HG03565 (cell line): ENCODE measurements at regions not wholly inside any gene's neighbourhood (a gene's known extent, or its start where the extent isn't known, plus 50 kb on each side); places are given as distances from the start of the nearest gene placed in this dataset.
"Not testable (repeated sequence)": the region's sequence is repeated elsewhere in the genome, so short reads cannot be mapped to it uniquely, and the experiment has no call there.

Experiments
- ATAC-seq: cut with Tn5 transposase; IDR thresholded peaks from one replicate; pipeline ENCODE4 v1.9.1; 2021; ENCODE audit warnings: mild to moderate bottlenecking, moderate library complexity; ENCODE audit not compliant: unreplicated experiment

GRCh38 chr6:168913866-168914469 is 339.7 kb downstream of the THBS2 start:
- ATAC-seq, result no peak

- not testable (repeated sequence) for ATAC-seq
Observed at GRCh38 chr6:168913231-168913865, 340.3 kb downstream of the THBS2 start.

- ATAC-seq, result no peak
Observed at GRCh38 chr6:168909288-168909687, 344.4 kb downstream of the THBS2 start.

GRCh38 chr6:168908887-168909286 is 344.8 kb downstream of the THBS2 start:
- ATAC-seq, result no peak

GRCh38 chr6:168908166-168908565 is 345.5 kb downstream of the THBS2 start:
- ATAC-seq, result no peak

- no peak for ATAC-seq
Observed at GRCh38 chr6:168906391-168906790, 347.3 kb downstream of the THBS2 start.

GRCh38 chr6:168905451-168906090 is 348.1 kb downstream of the THBS2 start:
- ATAC-seq, result no peak

GRCh38 chr6:168903613-168904345 is 349.9 kb downstream of the THBS2 start:
- no peak for ATAC-seq

- ATAC-seq, result no peak
Observed at GRCh38 chr6:168902075-168902474, 351.6 kb downstream of the THBS2 start.

GRCh38 chr6:168901076-168901475 is 352.6 kb downstream of the THBS2 start:
- ATAC-seq, result no peak

GRCh38 chr6:168896321-168896720 is 357.3 kb downstream of the THBS2 start:
- no peak for ATAC-seq

- peak; percentile 98 for ATAC-seq
Observed at GRCh38 chr6:168895102-168895812, 358.4 kb downstream of the THBS2 start.

GRCh38 chr6:168892031-168892430 is 361.6 kb downstream of the THBS2 start:
- no peak for ATAC-seq

- no peak for ATAC-seq
Observed at GRCh38 chr6:168890981-168891365, 362.7 kb downstream of the THBS2 start.

GRCh38 chr6:168890306-168890980 is 363.2 kb downstream of the THBS2 start:
- ATAC-seq, result no peak

GRCh38 chr6:168888786-168889345 is 364.8 kb downstream of the THBS2 start:
- no peak for ATAC-seq

- ATAC-seq, result no peak
Observed at GRCh38 chr6:168888102-168888501, 365.5 kb downstream of the THBS2 start.

GRCh38 chr6:168887621-168888020 is 366.0 kb downstream of the THBS2 start:
- ATAC-seq, result no peak

GRCh38 chr6:168886964-168887363 is 366.7 kb downstream of the THBS2 start:
- ATAC-seq, result no peak
